Left ventricle myocardium inferior (tissue), 1 donor: ENCODE measurements at regions not wholly inside any gene's neighbourhood (a gene's known extent, or its start where the extent isn't known, plus 50 kb on each side); places are given as distances from the start of the nearest gene placed in this dataset.

ENCODE experiments used
- DNase-seq: peaks from one replicate; pipeline ENCODE4 v3.0.0-alpha.2; 2020
- H3K27ac ChIP-seq: fragments of 200-600 bp; replicated peaks from 2 replicates; pipeline ENCODE4 v1.8.0; 2021
- H3K27me3 ChIP-seq: fragments of 200-600 bp; 2 replicates; pipeline ENCODE4 v1.8.0; 2021; ENCODE audit warnings: low read depth
- H3K36me3 ChIP-seq: fragments of 200-600 bp; 2 replicates; pipeline ENCODE4 v1.8.0; 2021
- H3K4me1 ChIP-seq: fragments of 200-600 bp; 2 replicates; pipeline ENCODE4 v1.8.0; 2021
- H3K4me3 ChIP-seq: fragments of 200-600 bp; 2 replicates; pipeline ENCODE4 v1.8.0; 2021; ENCODE audit warnings: mild to moderate bottlenecking, moderate library complexity
- H3K9me3 ChIP-seq: fragments of 200-600 bp; replicated peaks from 2 replicates; pipeline ENCODE4 v1.8.0; 2021
- CTCF ChIP-seq: fragments of 200-600 bp; IDR thresholded peaks from 2 replicates; pipeline ENCODE4 v1.8.0; 2021; ENCODE audit warnings: antibody characterized with exemption, mild to moderate bottlenecking, borderline replicate concordance
- intact Hi-C: fragments of 100-400 bp; cut with micrococcal nuclease; formaldehyde crosslinking; loops from one replicate; pipeline ENCODE4 v1.11.0; 2022
- donor health status: DM: no; HTN: yes; CAD: no; lungs with severe emphysema.

- H3K27ac ChIP-seq, result no peak overlapping the region
- no peaks in the 10 kb centered on the region for H3K9me3 ChIP-seq
- no peak overlapping the region for H3K4me3 ChIP-seq
- TF ChIP-seq CTCF, result no peak
- H3K27me3 ChIP-seq, result no peaks in the 10 kb centered on the region
- intact Hi-C loops, result no loop called here
- no peak for DNase-seq
- H3K36me3 ChIP-seq, result no peaks in the 10 kb centered on the region
- H3K4me1 ChIP-seq, result peaks cover 37% of the 10 kb centered on the region
These were observed 179.1 kb downstream of the ZFP36L2 start for GRCh38 chr2:43047187-43047780.

GRCh38 chr2:43045866-43046265, 180.5 kb downstream of the ZFP36L2 start:
- no peaks in the 10 kb centered on the region for H3K27me3 ChIP-seq
- no peak for TF ChIP-seq CTCF

GRCh38 chr2:43044093-43044681, 182.2 kb downstream of the ZFP36L2 start:
- DNase-seq, result no peak
- peak overlapping the region; percentile 55 for H3K27ac ChIP-seq
- intact Hi-C loops, result no loop called here

More at GRCh38 chr2:43045866-43046265, 180.5 kb downstream of the ZFP36L2 start:
- Histone ChIP-seq H3K9me3 (no peaks in the 10 kb centered on the region), H3K4me1 (peaks cover 32% of the 10 kb centered on the region), H3K27ac (peak overlapping the region; percentile 53), H3K36me3 (no peaks in the 10 kb centered on the region), H3K4me3 (no peak overlapping the region)
- intact Hi-C loops, result no loop called here
- no peak for DNase-seq

GRCh38 chr2:43043553-43043870, 182.9 kb downstream of the ZFP36L2 start:
- Histone ChIP-seq H3K9me3 (no peaks in the 10 kb centered on the region), H3K4me1 (peaks cover 28% of the 10 kb centered on the region), H3K27me3 (no peaks in the 10 kb centered on the region), H3K27ac (peak overlapping the region; percentile 55), H3K4me3 (no peak overlapping the region), H3K36me3 (no peaks in the 10 kb centered on the region)
- intact Hi-C loops, result no loop called here
- TF ChIP-seq CTCF, result no peak
- DNase-seq, result no peak

More at GRCh38 chr2:43044093-43044681, 182.2 kb downstream of the ZFP36L2 start:
- Histone ChIP-seq H3K27me3 (no peaks in the 10 kb centered on the region), H3K9me3 (no peaks in the 10 kb centered on the region), H3K4me1 (peaks cover 28% of the 10 kb centered on the region), H3K36me3 (no peaks in the 10 kb centered on the region), H3K4me3 (no peak overlapping the region)
- no peak for TF ChIP-seq CTCF

GRCh38 chr2:43041661-43042360, 184.6 kb downstream of the ZFP36L2 start:
- TF ChIP-seq CTCF, result no peak
- Histone ChIP-seq H3K4me3 (no peak overlapping the region), H3K27ac (no peak overlapping the region), H3K27me3 (no peaks in the 10 kb centered on the region), H3K9me3 (no peaks in the 10 kb centered on the region), H3K4me1 (peaks cover 21% of the 10 kb centered on the region), H3K36me3 (no peaks in the 10 kb centered on the region)
- DNase-seq, result no peak
- intact Hi-C loops, result no loop called here
